Lung (tissue), 11 donors: ENCODE measurements at regions not wholly inside any gene's neighbourhood (a gene's known extent, or its start where the extent isn't known, plus 50 kb on each side); places are given as distances from the start of the nearest gene placed in this dataset.

Experiments
- ATAC-seq: fragments of 200-7000 bp; cut with Tn5 transposase; one replicate; pipeline ENCODE4 v1.9.1; 2020; ENCODE audit warnings: moderate number of reproducible peaks; ENCODE audit not compliant: insufficient read depth, low FRiP score
- DNase-seq, 3 donors: peaks; one replicate each; pipeline ENCODE4 v3.0.0-alpha.2; 2013 to 2017
- H3K27ac ChIP-seq, 2 donors: one replicate each; pipeline ENCODE4 v1.5.1; 2013; ENCODE audit warnings: mild to moderate bottlenecking in 2 of 2, moderate library complexity in 2 of 2, control low read depth in 1 of 2, inconsistent platforms in 1 of 2, low read depth in 1 of 2, low read length in 1 of 2
- H3K27me3 ChIP-seq, 3 donors: one replicate each; pipeline ENCODE4 v1.5.1; 2013; ENCODE audit warnings: low read length in 2 of 3; ENCODE audit not compliant: control insufficient read depth in 3 of 3, insufficient read depth in 3 of 3
- H3K36me3 ChIP-seq, 4 donors: one replicate each; pipeline ENCODE4 v1.5.1; 2013; ENCODE audit warnings: low read length in 4 of 4, mild to moderate bottlenecking in 1 of 4, moderate library complexity in 1 of 4; ENCODE audit not compliant: control insufficient read depth in 4 of 4, insufficient read depth in 4 of 4
- H3K4me1 ChIP-seq, 5 donors: one replicate each; pipeline ENCODE4 v1.5.1; 2013; ENCODE audit warnings: low read length in 5 of 5, mild to moderate bottlenecking in 2 of 5, moderate library complexity in 1 of 5; ENCODE audit not compliant: control insufficient read depth in 5 of 5, insufficient read depth in 5 of 5
- H3K4me3 ChIP-seq: one replicate; pipeline ENCODE4 v1.5.1; 2013; ENCODE audit warnings: mild to moderate bottlenecking, control low read depth, moderate library complexity
- H3K9ac ChIP-seq, 2 donors: one replicate each; pipeline ENCODE4 v1.5.1; 2013; ENCODE audit warnings: low read length in 2 of 2, control low read depth in 1 of 2; ENCODE audit not compliant: insufficient read depth in 1 of 2
- H3K9me3 ChIP-seq, 4 donors: one replicate each; pipeline ENCODE4 v1.5.1; 2013; ENCODE audit warnings: low read length in 3 of 4, mild to moderate bottlenecking in 1 of 4, moderate library complexity in 1 of 4; ENCODE audit not compliant: control insufficient read depth in 4 of 4, insufficient read depth in 3 of 4
- WGBS, 2 donors: extraction: QIAGEN DNeasy Blood & Tissue Kit; methylation state at CpG; one replicate each; pipeline ENCODE4 v1.1.7; 2013; 5-methylcytosine and 5-hydroxymethylcytosine counted together
- TF ChIP-seq, protein P1 (sequence below): IDR thresholded peaks from 2 replicates; pipeline ENCODE4 v1.5.1; 2012; ENCODE audit warnings: mild to moderate bottlenecking; ENCODE audit errors: control extremely low read depth, extremely low read depth
- donor health status: control.
- donor health status: control.
- donor health status: Bipolar disorder and iron deficiency.
- donor health status: healthy.
- donor health status: DM: yes; HTN: yes; CAD: no.

DNA sequence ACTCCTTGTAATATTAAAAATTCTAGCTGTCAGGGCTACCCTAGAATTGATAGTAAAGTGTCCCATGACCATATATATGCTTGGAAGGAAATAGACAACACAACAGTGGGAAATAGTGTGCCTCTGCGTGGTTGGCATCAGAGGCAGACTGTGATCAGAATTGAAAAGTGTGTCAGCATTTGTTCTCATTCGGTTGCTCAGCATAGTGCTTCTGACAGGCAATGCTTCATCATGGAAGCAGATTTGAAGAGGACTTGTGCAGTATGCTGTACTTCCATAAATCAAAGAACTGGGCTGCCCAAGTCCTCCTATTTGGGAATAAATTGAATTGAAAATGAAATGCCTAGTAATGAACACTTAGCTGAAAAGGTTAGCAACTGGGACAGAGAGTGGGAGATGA is 435.7 kb downstream of the DIPK2A start:
- DNase-seq (no peak), ATAC-seq (no peak)
- 80 to 89% methylated on average over 2 of the region's 2 CpGs for WGBS, 2 donors
- Histone ChIP-seq H3K4me1 (peaks cover 0 to 5% (median 0%) of the 10 kb centered on the region in 5 donors), H3K9ac (no peak overlapping the region), H3K27me3 (no peaks in the 10 kb centered on the region), H3K36me3 (no peaks in the 10 kb centered on the region), H3K27ac (no peak overlapping the region), H3K9me3 (peaks cover 0 to 5% (median under 1%) of the 10 kb centered on the region in 4 donors), H3K4me3 (no peak overlapping the region)
- TF ChIP-seq, protein P1, sequence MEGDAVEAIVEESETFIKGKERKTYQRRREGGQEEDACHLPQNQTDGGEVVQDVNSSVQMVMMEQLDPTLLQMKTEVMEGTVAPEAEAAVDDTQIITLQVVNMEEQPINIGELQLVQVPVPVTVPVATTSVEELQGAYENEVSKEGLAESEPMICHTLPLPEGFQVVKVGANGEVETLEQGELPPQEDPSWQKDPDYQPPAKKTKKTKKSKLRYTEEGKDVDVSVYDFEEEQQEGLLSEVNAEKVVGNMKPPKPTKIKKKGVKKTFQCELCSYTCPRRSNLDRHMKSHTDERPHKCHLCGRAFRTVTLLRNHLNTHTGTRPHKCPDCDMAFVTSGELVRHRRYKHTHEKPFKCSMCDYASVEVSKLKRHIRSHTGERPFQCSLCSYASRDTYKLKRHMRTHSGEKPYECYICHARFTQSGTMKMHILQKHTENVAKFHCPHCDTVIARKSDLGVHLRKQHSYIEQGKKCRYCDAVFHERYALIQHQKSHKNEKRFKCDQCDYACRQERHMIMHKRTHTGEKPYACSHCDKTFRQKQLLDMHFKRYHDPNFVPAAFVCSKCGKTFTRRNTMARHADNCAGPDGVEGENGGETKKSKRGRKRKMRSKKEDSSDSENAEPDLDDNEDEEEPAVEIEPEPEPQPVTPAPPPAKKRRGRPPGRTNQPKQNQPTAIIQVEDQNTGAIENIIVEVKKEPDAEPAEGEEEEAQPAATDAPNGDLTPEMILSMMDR: no peak

DNA sequence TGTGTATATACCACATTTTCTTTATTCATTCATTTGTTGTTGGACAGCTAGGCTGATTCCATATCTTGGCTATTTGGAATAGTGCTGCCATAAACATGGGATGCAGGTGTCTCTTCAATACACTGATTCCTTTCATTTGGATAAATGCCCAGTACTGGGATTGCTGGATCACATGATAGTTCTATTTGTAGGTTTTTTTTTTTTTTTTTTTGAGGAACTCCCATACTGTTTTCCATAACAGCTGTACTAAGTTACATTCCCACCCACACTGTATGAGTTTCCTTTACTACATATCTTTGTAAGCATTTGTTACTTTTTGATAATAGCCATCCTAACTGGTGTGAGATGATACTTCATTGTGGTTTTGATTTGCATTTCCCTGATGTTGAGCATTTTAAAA is 437.7 kb downstream of the DIPK2A start:
- Histone ChIP-seq H3K4me3 (no peak overlapping the region), H3K27ac (no peak overlapping the region), H3K9ac (no peak overlapping the region), H3K27me3 (no peaks in the 10 kb centered on the region), H3K36me3 (no peaks in the 10 kb centered on the region), H3K4me1 (no peaks in the 10 kb centered on the region), H3K9me3 (peaks cover 0 to 5% (median under 1%) of the 10 kb centered on the region in 4 donors)
- TF ChIP-seq, protein P1: no peak
- DNase-seq: peak in 1 of 3 donors; percentile 28
- ATAC-seq: no peak

GRCh38 chr3:144413068-144413467 is 441.4 kb downstream of the DIPK2A start:
- H3K4me3 ChIP-seq: no peak overlapping the region
- H3K27ac ChIP-seq: no peak overlapping the region
- ATAC-seq (no peak), DNase-seq (no peak)
- H3K9ac ChIP-seq: no peak overlapping the region
- H3K27me3 ChIP-seq: no peaks in the 10 kb centered on the region
- H3K9me3 ChIP-seq: peaks cover 0 to 5% (median 0%) of the 10 kb centered on the region in 4 donors
- no peaks in the 10 kb centered on the region for H3K36me3 ChIP-seq
- TF ChIP-seq, protein P1: no peak
- no peaks in the 10 kb centered on the region for H3K4me1 ChIP-seq
- WGBS, 2 donors: 95 to 97% methylated on average over 2 of the region's 2 CpGs

DNA sequence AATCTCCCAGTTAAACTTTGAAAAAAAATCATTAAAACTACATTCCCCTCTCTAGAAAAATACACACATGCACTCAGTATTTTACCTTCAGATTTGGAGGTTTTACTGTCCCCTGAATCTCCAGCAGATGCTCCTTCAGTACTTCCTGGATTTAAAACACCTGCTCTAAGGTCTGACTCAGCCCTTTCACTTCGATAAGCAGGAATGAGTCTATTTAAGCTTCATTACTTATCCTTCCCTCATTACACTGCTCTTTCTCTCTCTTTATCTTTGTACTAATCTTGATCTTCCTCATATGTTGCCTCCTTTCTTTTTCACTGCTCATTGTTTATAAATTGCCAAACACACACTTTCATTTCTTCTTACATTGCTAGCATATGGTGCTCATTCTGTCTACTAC is 443.9 kb downstream of the DIPK2A start:
- Histone ChIP-seq H3K9ac (no peak overlapping the region), H3K27ac (no peak overlapping the region), H3K4me1 (no peaks in the 10 kb centered on the region), H3K4me3 (no peak overlapping the region), H3K9me3 (no peaks in the 10 kb centered on the region), H3K27me3 (no peaks in the 10 kb centered on the region), H3K36me3 (no peaks in the 10 kb centered on the region)
- ATAC-seq (no peak), DNase-seq (no peak)
- TF ChIP-seq, protein P1: no peak
- WGBS, 2 donors: 0 to 78% methylated on average over 1 of the region's 1 CpG
